Activated CD8-positive, alpha-beta memory T cell treated with anti-CD3 and anti-CD28 coated beads, Interleukin-2, amount 50 U/mL, for 1 hour (primary cell): ENCODE measurements at regions not wholly inside any gene's neighbourhood (a gene's known extent, or its start where the extent isn't known, plus 50 kb on each side); places are given as distances from the start of the nearest gene placed in this dataset.
"Not testable (repeated sequence)": the region's sequence is repeated elsewhere in the genome, so short reads cannot be mapped to it uniquely, and the experiment has no call there.

Experiments used
- DNase-seq: peaks from one replicate; pipeline ENCODE4 v3.0.0-alpha.2; 2020; ENCODE audit errors: extremely low read depth

DNA sequence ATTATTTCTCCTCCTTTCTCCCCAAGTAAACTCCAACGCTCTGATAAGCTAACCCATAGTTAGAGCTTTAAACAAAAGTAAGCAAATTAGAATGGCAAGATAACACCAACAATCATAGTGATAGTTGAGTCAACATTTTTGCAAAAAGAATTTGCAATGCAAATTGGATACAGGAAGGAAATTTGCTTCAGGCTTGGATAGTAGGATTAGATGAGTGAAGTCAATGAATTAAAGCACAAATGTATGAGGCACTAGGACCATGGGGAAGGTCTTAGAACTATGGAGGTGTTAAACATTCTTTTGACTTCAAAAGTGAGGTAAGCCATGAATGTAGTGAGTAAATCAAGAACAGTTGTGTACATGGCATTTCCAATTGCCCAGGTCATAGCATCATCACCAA is 289.8 kb upstream of the GRAMD2B start:
- DNase-seq: no peak

DNA sequence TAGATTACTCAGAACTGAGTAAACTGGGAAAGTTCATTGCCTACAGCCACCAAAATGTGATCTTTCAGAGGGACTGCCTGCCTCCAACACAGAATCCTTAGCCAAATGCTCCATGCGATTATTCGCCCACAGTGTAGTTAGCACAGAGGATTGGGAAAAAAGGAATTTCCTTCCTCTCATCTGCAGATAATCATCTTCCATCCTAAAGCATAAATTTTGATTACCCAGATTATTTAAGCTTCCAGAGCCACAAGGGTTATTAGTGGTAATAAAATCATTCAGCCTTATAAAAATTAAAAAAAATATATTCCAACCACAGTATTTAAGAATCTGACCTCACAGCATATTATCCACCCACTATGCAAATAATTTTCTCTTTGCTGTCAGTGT is 285.3 kb upstream of the GRAMD2B start:
- no peak for DNase-seq

DNA sequence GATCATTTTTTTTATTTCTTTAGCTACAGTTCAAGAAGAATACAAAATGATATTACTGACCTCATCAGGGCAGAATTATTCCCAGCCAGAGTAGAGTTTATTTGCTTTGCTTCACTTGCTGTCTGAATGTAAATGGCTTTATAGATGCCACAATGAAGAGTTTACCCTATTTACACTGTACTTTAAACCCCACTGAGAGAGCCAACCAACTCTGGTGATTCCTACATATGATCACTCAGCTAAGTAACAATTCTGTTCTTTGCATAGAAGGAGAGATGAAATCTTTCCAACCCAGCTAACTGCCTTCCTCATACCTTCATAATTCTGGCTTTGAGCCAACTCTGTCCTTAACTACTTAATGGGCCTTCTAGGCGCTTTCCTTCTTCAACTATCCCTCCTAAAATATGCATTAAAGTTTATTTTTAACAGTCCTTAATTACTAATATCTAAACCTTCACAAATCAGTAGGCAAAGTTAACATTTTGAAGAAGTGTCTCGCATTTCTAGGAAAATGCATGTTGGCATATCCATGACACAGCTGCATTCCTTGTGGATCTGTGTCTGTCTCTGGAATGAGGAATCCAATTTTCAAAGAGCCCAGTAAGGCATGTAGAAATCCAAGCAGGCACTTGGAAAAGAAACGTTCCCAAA is 284.8 kb upstream of the GRAMD2B start:
- DNase-seq: no peak

DNA sequence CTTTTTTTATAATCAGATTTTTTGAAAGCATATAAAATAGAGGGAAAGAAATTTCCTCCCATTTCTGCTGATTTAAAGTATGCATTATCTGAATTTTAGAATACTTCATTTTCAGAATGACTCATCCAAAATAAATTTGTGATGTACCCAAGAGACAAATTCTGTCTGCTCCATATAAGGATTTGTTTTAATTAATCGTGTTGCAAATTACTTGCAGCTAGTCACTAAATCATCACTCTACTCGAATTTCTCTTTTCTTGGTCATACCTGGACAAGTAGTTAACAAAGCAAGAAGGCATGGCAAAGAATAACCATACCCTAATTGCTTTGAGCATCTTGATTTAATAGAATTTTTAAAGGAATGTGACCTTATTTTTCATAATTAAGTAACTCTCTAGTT is 284.1 kb upstream of the GRAMD2B start:
- no peak for DNase-seq

DNA sequence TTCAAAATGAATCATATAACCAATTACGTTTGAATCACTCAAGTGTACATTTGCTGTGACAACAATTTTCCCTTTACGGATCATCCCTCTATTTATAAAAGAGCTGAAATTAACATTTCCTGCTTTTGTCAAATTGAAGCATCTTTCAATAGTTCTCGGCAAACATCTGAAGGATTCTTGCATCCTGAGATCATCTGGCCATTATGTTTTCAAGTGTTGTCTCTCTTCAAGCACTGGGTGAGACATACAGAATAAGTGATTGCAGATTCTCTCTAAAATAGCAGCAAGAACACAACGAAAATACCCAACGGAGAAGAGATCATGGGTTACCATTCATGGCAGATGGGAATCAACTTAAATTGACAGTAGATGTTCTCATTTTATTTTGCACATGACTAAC is 283.4 kb upstream of the GRAMD2B start:
- no peak for DNase-seq

- DNase-seq: no peak
Measured at GRCh38 chr5:126143622-126144021, 279.6 kb upstream of the GRAMD2B start.

DNA sequence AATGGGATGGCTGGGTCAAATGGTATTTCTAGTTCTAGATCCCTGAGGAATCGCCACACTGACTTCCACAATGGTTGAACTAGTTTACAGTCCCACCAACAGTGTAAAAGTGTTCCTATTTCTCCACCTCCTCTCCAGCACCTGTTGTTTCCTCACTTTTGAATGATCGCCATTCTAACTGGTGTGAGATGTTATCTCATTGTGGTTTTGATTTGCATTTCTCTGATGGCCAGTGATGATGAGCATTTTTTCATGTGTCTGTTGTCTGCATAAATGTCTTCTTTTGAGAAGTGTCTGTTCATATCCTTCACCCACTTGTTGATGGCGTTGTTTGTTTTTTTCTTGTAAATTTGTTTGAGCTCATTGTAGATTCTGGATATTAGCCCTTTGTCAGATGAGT is 272.9 kb upstream of the GRAMD2B start:
- not testable (repeated sequence) for DNase-seq

DNA sequence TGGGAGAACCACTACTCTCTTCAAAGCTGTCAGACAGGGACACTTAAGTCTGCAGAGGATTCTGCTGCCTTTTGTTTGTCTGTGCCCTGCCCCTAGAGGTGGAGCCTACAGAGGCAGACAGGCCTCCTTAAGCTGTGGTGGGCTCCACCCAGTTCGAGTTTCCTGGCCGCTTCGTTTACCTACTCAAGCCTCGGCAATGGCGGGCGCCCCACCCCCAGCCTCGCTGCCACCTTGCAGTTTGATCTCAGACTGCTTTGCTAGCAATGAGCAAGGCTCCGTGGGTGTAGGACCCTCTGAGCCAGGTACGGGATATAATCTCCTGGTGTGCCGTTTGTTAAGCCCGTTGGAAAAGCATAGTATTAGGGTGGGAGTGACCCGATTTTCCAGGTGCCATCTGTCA is 267.9 kb upstream of the GRAMD2B start:
- not testable (repeated sequence) for DNase-seq

DNA sequence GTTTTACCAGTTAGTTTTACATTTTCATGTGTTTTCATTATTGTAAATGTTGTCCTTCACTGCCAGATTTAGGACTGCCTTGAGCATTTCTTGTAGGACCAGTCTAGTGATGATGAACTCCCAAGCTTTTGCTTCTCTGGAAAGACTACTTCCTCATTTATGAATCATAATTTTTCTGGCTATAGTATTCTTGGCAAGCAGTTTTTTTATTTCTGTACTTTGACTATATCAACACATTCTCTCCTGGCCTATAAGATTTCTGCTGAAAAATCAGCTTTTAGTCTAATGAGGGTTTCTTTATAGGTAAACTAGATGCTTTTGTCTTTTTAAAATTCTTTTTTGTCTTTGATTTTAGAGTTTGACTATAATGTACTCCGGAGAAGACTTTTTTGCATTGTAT is 256.8 kb upstream of the GRAMD2B start:
- DNase-seq: no peak

DNA sequence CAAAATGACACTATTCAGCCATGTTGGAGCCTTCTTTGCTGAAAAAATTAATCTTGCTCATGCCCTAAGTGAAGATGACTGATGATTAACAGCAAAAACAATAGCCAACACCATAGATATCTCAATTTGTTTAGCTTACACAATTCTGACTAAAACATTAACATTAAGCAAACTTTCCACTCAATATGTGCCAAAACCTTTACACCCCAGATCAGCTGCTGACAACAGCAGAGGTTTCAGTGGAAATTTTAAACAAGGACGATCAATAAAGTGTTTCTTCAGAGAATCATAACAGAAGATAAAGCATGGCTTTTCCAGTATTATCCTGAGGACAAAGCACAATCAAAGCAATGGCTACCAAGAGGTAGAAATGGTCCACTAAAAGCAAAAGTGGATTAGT is 254.4 kb upstream of the GRAMD2B start:
- DNase-seq: no peak

GRCh38 chr5:126171916-126172315 is 251.3 kb upstream of the GRAMD2B start:
- DNase-seq: no peak

DNA sequence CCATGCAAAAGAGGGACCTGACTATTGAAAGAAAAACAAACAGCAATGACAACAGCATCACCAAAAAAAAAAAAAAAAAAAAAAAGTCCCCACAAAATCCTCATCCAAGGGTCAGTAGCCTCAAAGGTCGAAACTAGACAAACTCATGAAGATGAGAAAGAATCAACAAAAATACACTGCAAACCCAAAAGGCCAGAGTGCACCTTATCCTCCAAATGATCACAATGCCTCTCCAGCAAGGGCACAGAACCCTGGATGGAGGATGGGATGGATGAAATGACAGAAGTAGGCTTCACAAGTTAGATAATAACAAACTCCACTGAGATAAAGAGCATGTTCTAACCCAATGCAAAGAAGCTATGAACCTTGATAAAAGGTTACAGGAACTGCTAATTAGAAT is 250.4 kb upstream of the GRAMD2B start:
- no peak for DNase-seq

DNA sequence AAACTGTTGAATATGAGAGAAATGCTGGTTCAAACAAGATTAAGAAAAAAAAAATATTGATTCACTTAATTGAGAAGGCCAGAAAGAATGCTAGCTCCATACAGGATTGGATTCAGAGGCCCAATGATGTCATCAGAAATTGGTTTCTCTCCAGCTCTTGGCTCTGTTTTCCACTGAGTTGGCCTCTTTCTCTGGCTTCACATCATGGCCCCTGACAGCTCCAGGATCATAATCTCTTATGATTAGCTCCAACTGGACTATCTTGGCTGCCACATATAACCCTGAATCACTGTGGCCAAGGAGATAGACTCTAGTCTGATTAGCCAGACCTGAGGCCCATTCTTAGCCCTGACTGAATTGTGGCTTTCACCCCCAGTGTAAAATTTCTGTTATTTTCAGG is 244.7 kb upstream of the GRAMD2B start:
- no peak for DNase-seq

DNA sequence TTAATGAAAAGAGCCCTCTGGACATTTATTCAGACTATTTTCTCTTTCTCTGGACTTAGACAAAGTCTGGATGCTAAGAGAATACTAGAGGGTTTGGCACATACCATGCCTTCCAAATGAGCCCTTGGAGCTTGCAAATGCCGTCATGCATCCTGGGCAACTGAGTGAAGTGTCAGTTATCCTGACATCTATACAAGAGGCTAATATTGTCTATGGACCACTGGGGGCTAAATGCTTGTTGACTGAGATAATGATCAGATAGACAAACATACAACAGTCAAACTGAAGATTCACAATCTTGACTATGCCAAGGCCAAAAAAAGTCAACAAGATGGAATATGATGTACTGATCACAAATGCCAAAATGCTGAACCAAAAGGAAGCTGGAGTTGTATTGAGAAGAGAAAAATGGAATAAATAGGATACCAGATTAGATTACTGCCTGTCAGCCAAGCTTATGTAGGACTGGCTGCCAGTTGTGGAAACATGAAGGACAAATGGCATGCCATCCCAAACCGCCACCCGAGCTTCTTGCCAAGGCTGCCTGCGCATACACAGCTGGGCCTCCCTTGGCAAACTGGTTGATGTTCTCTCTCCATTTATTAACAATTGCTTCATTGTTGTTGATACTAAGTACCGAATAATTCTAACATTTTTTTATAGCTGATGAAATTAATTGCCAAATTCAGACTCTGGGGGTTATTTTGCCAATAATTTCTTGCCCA is 240.1 kb upstream of the GRAMD2B start:
- DNase-seq: no peak

DNA sequence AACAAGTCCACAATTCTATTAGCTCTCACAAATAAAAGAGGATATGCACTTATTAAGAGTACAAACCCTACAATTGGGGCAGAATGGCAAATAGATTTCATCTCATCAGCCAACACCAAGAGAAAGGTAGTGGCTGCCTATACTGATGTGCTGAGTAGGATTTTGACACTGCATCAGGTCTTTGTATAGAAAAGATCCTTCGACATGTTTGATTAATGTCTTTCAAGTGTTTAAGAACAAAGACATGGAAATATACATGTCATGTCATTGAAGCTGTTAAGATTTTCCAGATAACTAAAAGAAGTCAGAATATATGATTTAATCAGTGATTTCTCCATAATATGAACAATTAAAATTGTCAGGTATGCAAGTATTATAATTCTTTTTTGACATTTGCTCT is 238.7 kb upstream of the GRAMD2B start:
- DNase-seq: no peak

DNA sequence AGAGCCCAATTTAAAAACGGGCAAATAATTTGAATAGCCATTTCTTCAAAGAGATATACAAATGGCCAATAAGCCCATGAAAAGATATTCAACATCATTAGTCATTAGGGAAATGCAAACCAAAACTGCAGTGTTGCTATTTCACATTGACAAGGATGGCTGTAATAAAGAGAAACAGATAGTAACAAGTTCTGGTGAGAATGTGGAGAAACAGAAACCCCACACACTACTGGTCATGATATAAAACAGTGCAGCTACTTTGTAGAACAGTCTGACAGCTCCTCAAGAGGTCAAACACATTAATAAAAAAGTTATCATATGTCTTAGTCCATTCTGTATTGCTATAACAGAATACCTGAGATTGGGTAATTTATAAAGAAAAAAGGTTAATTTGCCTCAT is 237.0 kb upstream of the GRAMD2B start:
- no peak for DNase-seq

DNA sequence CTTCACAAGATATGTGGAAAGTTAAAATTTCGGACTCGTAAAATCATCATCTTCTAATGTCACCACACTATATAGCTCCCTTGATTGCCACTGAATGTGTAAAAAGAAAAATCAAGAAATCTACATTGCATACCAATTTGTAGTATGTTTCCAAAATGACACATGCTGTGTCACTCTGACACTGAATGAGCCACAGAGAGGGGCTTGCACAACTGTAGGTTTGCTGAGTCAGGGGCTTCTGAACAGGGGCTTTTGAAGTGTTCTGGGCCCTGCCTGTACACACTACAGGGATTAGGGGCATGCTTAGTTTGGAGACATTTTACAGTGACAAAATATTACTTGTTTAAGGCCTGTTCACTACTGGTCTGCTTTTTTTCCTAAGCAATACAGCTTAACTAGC is 234.4 kb upstream of the GRAMD2B start:
- DNase-seq: no peak

DNA sequence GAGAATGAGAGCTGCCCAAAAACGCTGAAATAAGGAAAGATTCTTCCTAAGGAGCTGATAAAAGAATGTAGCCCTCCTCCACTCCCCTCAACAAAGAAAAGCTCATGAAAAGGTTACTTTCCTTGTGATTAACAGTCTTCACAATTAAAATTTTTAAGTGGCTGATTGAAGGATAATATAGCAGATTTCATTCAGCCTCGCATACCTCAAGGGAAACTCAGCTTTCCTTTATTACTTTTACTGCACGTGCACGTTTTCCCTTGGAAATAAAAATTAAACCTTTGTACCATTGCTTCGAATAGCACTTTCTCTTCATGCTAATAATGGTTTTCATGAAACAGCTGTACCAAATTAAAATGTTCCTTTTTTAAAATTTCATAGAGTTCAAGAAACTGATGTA is 234.0 kb upstream of the GRAMD2B start:
- no peak for DNase-seq

DNA sequence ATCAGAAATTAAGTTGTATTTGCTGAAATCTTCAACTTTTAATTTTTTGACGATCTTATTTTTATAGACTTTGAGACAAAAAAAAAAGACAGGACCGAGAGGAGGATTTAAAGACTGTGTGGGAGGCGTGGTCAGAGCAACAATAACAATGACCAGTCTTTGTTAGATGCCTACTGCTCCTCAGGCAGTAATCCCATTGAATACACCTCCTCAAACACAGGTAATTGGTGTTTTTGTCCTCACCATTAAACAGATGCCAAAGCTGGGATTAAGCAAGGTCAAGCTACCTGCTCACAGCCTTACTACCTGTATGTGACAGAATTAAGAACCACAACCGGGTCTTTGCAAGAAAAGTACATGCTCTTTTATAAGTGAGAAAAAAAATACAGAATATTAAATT is 233.3 kb upstream of the GRAMD2B start:
- no peak for DNase-seq

DNA sequence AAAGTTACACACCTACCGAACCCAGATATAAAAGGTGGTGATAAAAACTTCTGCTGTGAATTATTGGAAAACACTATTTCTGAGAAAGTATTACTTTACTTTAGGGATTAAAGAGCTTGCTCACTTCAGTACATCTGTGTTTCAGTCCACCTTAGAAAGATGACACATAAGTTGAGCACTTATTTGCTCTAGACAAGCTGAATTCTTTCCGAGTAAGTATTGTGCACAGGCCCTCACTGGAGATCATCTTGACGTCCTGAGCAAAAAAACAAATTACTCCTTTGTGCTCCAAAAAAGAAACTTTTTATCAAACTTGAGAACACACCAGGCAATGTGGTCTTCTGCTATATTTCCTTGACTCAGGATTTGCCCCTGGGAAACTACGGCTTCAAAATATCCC is 231.0 kb upstream of the GRAMD2B start:
- no peak for DNase-seq

- DNase-seq: no peak
Measured at GRCh38 chr5:126195410-126196100, 227.7 kb upstream of the GRAMD2B start.

DNA sequence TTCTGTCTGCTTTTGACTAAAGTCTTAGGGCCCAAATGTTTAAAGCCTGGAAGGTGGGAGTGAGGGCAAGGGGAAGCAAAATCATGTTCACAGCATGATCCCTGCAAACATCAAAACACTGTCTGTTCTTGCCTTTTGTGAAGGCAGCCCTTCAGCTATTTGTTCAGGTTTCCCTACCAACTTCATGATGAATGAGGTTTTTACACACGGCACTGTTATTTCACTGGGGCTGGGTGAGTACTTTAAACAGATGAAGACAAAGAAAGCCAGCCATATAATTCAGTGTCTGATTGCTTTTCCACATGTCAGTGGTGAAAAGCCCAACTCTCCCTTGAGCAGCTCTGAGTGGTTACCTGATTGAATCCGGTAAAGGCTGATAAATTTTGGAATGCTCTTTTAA is 224.7 kb upstream of the GRAMD2B start:
- DNase-seq: no peak

DNA sequence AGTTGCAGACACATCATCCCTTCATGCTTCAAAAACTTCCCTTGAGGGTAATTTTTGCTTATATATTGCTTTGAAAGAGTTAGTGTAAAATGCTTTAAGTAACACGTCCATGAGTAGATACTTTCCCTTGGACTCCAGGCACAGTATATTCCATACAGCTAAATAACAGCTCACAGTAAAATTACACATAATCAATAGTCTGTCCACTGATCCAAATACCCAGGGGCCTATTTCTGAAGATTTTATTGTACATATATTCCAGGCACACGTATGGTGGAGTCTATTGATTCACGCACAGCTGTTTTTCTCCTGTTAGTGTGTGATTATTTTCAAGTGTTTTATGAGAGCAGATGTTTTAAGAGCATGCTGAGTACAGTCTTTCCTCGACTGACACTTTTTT is 223.7 kb upstream of the GRAMD2B start:
- DNase-seq: no peak
